ENCODE measurements at regions not wholly inside any gene's neighbourhood (a gene's known extent, or its start where the extent isn't known, plus 50 kb on each side); places are given as distances from the start of the nearest gene placed in this dataset.
"Not testable (repeated sequence)": the region's sequence is repeated elsewhere in the genome, so short reads cannot be mapped to it uniquely, and the experiment has no call there.

DNA sequence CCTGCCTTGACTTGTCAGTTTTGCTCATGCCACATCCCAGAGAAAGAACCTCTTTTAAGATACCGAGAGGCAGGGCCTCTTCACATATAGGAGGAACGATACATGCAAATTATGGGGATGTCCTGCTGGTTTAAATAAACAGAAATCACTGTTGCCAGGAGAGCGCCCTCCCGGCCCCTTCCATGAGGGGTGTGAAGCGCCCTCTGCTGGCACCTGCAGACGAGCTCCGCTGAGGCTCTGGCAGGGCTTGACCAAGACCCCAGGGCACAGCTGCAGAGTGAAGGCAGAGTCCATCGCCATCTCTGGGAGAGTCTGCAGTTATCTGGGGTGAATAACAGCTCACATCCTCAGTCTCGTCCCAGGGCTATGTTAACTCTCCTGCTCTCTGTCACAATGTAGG is 468.8 kb downstream of the RPIA start:
- DNase-seq = not testable (repeated sequence)

DNA sequence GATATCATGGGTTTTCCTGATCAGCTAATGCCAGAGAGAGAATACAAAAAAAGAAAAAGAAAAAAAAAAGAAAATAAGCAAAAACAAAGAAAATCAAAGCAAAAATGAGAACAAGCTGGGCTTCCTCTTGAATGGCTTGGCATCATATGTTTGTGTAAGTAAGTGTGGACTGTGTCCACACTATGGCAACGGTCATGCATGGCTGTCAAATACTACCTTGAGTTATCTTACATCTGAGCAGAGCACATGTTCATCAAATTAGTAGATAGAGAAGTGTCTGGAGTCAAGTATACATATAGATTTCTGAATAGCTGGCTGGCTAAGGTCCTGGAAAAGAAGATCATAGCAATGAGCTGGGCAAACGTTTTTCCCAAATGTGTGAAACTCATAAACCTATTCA is 470.2 kb downstream of the RPIA start:
- DNase-seq = not testable (repeated sequence)

DNA sequence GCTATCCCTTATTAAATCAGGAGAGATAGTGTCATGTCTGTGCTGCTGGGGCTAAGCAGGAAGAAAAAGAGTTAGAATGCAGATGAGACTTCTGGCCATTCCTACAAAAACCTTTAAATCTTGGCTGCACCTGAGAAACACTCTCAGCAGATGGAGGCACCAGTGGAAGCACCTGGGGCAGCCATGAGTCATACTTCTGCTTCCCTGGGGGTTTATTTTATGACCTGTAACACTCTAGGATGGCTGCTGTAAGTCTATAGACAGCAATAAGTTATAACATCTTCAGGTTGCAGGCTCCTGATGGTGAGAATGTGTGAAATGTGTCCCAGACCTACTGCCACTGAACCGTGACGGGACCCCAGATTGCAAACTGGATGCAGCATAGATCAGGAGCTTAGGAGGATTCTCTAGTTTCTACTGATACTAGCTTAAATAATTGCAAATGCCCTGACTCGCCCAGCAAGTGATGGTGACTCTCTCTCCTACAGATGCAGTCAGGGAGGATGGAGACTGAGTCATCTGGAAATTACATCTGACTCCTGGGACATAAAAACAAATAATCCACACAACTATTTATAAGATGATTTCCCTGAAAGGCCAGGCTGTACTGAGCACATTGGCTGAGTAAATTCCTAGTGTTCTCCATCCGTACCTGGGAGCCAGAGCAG is 479.2 kb downstream of the RPIA start:
- not testable (repeated sequence) for DNase-seq

DNA sequence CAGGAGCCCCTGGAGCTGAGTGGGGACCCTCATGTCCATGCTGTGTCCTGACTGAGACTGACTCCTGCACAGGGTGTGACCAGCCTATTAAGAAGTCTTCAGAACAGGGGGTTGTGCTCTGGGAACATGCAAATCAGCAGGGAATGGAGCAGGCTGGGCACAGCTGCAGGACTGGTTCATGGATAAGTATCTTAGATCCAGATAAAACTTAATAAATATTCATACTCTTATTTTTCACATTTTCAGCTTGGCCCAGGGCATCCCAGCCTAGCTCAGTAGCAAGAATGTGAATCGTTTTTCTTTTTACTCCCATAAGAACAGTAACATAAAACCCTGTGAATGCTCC is 479.7 kb downstream of the RPIA start:
- not testable (repeated sequence) for DNase-seq

DNA sequence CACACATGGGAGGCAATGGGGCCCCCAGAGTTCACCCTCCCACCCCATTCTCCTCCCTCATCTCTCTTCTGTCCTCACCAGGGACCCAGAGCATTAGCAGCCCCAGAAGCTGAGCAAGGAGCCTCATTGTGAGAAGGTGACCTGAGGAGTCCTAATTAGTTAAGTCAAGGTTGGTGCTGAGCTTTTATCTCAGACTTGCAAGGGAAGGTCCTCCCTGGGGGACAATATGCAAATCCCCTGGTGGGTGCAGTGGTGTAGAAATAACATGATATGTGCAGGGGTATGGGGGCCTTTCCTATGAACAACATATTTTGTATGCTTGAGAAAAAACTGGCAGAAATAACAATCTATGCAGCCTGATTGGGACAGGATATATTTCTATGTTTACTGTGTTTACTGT is 485.5 kb downstream of the RPIA start:
- not testable (repeated sequence) for DNase-seq

DNA sequence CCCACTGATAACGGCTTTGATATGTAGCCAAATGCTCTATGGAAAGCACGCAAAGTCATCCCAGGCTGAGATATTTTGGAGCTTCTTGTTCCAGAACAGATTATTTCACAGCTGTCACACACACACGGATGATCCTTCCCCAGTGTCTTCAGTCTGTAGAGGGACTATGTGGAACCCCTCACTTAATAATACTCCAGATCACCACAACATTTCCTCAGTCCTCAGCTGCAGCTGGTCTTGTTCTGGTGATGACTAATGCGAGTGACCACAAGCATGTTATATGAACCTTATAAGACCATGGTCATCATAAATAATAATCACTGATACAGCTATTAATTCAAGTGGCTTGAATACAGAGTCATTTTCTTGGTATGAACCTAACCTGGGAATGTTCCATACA is 490.7 kb downstream of the RPIA start:
- not testable (repeated sequence) for DNase-seq

DNA sequence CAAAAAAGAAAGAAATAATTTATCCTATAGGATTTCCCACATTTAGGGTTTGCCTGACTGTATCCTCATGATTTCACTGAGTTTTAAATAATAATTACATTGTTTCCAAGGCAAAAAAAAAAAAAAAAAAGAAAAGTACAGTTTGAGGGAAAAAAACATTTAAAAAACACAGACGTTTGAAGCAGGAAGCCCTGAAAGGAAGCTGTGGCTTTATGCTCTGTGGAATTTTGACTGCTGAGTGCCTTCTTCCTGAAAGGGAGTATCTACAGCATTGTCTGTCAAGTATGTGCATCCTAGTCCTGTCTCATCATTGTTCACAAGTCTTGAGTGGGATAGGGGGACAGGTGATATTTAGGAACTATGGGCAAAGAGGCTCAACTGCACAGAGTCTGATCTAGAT is 493.3 kb downstream of the RPIA start:
- not testable (repeated sequence) for DNase-seq

DNA sequence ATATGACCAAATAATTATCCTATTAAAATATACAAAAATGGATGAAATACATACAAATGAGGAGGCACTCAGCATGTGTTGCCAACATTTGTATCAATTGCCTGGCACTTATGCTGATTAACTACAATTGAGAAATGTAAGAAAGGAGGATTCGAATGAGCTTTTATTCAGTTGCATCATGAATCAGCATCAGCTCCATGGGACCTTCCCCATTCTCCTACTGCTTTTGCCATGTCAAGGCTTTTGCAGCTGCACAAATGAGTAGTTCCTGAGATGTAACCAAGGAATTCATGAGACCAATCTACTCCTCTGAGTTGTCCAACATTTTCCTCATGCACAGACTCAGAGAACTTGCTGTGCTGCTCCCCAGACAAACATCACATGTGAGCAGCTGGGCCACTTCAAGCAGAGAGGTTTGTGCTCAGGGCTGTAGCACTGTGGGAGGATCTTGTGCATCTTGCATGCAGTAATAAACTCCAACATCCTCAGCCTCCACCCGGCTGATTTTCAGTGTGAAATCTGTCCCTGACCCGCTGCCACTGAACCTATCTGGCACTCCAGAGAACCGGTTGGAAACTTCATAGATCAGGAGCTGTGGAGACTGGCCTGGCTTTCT is 504.3 kb downstream of the RPIA start:
- not testable (repeated sequence) for DNase-seq

DNA sequence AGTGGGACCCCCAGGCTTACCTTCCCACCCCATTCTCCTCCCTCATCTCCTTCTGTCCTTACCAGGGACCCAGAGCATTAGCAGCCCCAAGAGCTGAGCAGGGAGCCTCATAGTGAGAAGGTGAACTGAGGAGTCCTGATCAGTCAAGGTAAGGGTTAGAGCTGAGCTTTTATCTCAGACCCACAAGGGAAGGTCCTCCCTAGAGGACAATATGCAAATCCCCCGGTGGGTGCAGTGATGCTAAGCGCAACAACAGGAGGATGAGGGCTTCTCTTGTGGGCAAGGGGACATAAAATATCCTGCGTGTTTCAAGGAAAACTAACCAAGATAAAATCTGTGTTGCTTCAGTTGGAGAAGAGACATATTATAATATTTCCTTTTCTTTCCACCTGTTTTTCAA is 505.2 kb downstream of the RPIA start:
- DNase-seq = not testable (repeated sequence)

DNA sequence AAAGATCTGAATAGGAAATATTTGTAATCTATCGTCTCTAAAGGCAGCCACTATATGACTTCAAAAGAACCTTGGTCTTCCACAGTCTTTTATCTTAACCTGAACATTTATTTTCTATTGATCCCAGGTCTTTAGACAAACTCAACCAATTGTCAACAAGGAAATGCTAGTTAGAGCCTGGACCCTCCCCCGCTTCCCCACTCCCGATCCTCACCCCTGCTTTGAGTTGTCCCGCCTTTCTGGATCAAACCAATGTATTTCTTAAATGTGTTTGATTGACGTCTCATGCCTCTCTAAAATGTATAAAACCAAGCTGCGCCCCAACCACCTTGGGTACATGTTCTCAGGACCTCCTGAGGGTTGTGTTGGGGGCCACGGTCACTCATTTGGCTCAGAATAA is 506.6 kb downstream of the RPIA start:
- DNase-seq = not testable (repeated sequence)

DNA sequence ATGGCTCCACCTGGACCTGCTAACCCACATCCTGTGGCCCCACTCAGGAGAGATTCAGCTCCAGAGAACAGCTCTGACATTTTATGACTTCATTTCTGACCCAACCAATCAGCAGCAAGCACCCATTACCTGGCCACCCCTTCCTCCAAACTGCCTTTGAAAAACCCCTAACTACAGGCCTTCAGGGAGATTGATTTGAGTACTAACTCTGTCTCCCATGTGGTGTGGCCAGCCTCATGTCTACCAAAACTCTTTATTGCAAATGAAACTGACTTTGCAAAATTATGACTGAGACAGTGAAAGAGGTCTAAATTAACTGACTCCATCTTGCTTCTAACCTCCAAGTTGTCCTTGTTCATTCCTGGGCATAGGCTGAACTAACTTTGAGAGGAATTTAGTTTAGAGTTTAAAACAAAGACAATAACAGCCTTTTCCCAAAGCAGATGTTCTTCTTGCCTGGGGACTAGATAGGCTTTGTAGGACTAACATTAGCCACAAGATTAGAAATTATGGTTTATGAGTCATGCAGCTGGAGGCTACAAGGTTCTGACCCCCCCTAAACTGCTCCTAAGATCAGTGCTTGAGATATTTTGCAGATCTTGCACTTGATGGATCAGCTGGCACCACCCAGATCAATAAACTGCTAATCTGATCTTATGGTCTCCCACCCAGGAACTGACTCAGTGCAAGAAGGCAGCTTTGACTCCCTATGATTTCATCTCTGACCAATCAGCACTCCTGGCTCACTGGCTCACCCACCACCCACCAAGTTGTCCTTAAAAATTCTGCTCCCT is 508.2 kb downstream of the RPIA start:
- DNase-seq = not testable (repeated sequence)

DNA sequence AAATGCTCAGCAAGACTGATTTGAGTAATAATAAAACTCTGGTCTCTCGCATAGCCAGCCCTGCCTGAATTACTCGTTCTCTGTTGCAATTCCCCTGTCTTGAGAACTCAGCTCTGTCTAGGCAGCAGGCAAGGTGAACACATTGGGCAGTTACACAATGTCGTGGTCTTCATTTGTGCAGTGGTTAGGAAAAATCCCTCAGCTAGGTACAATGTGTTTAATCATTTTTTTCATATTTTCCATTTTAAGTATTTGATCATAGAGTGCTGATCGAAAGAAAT is 508.7 kb downstream of the RPIA start:
- not testable (repeated sequence) for DNase-seq

DNA sequence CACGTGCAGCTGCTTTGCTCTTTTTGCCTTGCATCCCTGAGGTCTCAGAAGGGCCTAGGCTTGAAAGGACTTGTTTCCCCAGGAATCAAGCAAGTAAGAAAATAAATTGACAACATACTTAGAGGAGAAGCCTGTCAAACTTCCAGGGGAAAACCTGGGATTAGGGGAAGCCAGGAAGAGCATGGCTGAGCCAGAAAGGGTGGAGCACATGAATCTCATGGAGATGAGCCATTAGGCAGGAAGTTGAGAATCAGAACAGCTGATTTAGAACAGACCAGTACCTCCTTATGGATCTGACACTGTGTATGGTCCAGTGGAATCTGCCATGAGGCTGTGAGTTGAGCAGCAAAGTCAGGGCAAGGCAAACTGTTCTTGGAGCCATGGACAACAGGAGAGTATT is 511.0 kb downstream of the RPIA start:
- DNase-seq = not testable (repeated sequence)

DNA sequence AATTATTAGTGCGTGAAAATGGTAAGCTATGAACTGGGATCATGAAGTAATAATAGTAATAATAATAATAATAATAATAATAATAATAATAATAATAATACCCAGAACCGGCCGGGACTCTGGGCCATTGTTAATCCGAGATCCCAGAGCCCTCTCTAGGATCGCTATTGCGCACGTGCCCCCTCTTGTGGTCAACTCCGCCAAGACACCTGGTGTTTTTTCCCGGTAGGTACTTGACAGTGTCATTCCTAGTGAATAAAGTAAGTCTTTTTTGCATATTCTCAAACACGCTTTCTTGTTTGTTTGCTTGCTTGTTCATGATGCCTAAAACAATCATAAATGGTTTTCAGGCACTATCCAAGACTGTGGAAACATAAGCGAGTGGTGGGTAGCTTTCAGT is 513.7 kb downstream of the RPIA start:
- DNase-seq = not testable (repeated sequence)

DNA sequence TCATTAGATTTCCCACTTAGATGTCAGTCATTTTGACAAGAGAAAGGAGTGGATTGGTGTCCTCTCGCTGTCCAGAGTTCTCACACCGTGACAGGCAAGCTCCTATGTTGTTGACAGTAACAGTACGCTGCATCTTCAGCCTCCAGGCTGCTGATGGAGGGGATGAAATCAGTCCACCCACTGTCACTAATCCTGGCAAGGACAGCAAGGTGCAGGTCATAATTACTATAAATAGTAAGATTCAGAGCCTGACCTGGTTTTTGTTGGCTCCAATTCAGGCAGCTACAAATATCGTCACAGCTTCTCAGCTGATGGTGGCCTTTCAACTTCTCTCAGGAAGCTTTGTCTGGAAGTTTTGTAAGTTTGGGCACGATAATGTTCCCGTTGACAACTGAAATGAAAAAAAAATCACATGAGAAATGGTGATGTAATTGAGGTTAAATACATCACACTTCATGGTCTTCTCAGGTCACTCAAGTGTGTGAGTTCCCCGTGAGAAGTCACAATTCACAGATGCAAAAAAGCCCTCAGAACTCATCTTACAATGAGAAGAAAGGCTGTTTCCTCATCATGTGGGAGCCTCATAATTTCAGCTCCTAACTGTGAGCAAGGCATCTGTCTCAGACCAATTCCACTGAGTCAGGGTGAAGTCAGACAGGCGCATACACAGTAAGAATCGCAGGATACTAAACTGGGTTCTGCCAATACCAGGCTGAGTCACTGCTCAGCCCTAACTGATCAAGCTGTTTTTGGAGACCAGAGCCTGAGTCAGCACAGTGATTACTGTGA is 516.9 kb downstream of the RPIA start:
- DNase-seq = not testable (repeated sequence)

DNA sequence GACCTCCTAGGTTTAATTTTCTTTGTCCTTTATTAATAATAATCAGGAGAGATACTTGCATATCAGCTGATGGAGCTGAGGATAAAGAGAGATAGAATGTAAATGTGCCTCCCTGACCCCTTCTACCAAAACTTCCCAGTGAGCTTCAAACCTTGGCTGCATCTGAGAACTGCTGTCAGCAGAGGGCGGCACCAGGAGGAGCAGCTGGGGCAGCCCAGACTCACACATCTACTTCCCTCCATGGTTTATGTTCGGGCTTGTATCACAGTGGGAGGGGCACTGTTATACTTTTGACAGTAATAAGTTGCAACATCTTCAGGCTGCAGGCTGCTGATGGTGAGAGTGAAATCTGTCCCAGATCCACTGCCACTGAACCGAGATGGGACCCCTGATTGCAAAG is 521.7 kb downstream of the RPIA start:
- DNase-seq = not testable (repeated sequence)

DNA sequence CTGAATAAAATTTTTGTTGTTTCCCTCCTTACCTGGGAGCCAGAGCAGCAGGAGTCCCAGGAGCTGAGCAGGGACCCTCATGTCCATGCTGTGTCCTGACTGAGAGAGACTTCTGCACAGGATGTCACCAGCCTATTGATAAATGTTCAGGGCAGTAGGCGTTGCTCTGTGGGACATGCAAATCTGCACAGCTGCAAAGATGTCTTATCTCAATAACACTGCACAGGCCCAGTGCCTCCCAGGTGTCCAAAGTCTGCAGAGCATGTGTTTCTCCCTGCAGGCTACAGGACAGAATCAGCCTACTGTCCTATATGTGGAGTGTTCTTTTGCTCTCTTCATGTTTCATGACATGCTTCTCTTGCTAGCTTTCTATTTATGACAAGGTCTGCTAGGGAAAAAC is 522.3 kb downstream of the RPIA start:
- DNase-seq = not testable (repeated sequence)

DNA sequence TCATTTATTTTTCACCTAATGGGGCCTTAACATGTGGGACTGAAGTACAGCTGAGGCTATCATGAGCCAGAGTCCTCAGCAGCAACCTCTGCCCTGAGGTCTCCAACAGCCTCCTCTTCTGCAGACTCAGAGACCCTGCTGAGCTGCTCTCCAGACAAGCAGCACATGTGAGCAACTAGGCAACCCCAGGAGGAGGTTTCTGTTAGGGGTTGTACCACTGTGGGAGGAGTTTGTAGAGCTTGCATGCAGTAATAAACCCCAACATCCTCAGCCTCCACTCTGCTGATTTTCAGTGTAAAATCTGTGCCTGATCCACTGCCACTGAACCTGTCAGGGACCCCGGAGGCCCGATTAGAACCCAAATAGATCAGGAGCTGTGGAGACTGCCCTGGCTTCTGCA is 530.0 kb downstream of the RPIA start:
- DNase-seq = not testable (repeated sequence)

DNA sequence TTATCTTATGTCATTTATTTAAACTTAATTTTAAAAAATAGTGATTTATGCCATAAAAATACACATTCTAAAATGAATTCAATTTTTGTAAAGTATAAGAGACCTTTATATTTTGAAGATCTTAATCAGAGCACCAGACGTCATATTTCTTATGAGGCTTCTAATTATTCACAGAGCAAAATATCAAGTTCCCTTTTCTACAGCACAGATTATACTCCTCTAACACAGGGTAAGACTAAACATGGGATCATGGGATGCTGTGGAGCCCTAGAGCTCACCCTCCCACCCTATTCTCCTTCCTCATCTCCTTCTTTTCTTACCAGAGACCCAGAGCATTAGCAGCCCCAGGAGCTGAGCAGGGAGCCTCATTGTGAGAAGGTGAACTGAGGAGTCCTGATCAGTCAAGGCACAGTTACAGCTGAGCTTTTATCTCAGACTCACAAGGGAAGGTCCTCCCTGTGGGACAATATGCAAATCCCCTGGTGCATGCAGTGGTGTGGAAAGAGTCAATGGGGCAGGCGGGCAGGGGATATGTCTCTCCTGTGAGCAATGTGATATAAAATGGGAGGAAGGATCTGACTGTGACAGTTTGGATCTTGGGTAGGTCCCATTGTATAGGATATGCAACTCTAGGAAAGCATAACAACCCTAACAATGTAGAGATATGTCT is 530.7 kb downstream of the RPIA start:
- DNase-seq = not testable (repeated sequence)

DNA sequence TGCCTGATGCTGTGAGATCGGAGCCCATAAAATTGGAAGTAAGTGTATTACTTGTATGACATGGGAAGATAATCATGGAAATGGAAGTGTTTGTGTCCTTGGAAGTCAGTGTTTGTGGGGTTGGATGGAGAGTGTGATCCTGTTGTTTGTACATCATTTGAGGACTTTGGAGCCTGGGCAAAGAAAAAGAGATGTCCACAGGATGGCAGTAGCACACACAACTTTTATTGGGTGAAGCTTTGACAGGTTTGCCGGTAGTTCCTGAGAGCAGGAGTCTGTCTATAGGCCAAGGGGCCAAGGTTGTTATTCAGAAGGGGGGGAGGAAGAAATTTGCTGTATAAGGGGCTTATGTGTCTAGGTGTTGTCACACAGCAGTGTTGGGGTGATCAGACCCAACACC is 533.3 kb downstream of the RPIA start:
- not testable (repeated sequence) for DNase-seq

DNA sequence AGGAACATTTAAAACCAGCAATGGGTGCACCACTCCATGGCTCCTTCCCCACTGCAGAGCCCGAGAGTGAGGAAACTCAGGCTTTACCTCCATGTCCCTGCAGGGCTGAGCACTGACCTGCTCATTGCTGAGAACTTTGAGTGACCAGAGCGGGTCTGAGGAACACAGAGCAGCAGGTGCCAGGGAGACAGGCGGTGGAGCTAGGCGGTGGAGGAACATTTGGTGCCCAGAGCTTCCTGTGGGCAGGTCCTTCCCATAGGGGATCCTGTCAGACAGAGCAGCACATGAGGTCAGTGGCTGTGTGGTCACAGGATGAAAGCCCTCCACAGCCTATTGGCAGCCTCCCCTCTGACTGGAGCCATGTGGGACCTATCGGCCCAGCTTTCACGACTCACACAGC is 538.5 kb downstream of the RPIA start:
- DNase-seq = not testable (repeated sequence)

DNA sequence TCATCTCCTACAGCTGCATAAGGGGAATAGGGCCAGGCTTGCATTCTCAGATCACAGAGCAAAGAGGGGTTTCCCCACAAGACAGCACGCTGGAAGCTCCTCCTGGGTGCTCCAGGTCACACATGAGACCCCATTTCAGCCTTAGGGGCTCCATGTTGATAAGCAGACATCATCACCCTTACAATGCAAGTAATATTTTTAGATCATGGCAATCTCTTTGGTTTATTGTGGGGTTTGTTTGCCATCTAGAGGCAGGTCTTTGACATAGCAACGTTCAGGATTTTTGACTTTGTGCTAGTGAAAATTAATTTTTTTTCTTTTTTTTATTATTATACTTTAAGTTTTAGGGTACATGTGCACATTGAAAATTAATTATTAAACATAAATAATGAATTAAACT is 539.8 kb downstream of the RPIA start:
- not testable (repeated sequence) for DNase-seq

DNA sequence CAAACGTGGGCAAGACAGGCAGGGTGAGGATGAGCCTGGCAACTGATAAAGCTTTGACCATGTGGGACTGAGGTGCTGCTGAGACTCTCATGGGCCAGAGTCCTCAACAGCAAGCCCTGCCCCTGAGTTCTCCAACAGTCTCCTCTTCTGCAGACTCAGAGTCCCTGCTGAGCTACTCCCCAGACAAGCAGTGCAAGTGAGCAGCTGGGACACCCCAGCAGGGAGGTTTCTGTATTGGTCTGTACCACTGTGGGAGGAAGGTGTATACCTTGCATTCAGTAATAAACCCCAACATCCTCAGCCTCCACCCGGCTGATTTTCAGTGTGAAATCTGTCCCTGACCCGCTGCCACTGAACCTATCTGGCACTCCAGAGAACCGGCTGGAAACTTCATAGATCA is 542.5 kb downstream of the RPIA start:
- DNase-seq = not testable (repeated sequence)

Measured in SIG-M5 (cell line).